Activated CD4-positive, alpha-beta T cell treated with anti-CD3 and anti-CD28 coated beads, Interleukin-2, Interleukin-4, amounts not matched to agents 100 ng/mL and 50 ng/mL, durations not matched to agents 16 hours and 8 hours (primary cell): ENCODE measurements at regions not wholly inside any gene's neighbourhood (a gene's known extent, or its start where the extent isn't known, plus 50 kb on each side); places are given as distances from the start of the nearest gene placed in this dataset.
"Not testable (repeated sequence)": the region's sequence is repeated elsewhere in the genome, so short reads cannot be mapped to it uniquely, and the experiment has no call there.

Experiments
- DNase-seq: peaks from one replicate; pipeline ENCODE4 v3.0.0-alpha.2; 2020; ENCODE audit warnings: low spot score

DNA sequence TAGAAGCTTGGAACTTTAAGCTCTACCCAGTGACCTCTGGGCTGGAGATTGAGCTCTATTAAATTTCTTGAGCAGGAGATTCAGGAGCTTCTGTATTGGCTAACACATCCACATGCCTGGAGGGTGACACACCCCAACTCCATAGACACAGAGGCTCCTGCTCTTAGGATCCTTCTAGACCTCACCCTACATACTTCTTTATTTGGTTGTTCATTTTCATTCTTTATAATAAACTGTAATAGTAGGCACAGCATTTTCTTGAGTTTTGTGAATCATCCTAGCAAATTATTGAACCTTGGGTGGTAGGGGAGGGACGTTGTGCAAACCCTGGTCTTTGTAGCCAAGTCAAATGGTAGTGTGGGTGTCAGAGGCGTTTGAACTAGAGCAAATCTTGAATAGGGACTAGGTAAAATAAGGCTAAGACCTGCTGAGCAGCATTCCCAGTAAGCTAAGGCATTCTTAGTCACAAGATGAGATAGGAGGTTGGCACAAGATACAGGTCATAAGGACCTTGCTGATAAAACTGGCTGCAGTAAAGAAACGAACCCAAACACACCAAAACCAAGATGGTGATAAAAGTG, 323.8 kb upstream of the GALNT5 start:
- DNase-seq = no peak

- no peak for DNase-seq
Measured at GRCh38 chr2:156935616-156936015, 321.9 kb upstream of the GALNT5 start.

GRCh38 chr2:156937430-156937829, 320.1 kb upstream of the GALNT5 start:
- DNase-seq = no peak

DNA sequence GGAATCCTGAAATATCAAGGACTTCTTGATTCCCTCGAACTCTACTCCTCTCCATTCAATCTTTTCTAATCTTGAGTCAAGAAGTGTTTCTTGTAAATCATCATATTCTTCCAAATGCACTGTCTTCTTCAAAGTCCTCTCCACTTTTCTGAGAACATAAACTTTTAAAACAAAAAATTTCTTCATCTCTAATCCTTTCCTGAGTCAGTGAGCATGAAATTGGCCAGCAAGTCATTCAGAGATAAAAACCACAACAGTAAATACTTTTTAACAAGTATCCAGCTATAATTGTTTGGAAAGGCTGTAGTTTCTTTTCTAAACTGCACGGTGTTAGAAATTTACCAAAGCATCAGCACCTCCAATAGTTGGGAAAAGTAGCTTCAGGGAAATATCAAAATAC, 312.6 kb upstream of the GALNT5 start:
- DNase-seq = no peak

GRCh38 chr2:156947261-156947660, 310.2 kb upstream of the GALNT5 start:
- DNase-seq = no peak

GRCh38 chr2:156955701-156956100, 301.8 kb upstream of the GALNT5 start:
- no peak for DNase-seq

DNA sequence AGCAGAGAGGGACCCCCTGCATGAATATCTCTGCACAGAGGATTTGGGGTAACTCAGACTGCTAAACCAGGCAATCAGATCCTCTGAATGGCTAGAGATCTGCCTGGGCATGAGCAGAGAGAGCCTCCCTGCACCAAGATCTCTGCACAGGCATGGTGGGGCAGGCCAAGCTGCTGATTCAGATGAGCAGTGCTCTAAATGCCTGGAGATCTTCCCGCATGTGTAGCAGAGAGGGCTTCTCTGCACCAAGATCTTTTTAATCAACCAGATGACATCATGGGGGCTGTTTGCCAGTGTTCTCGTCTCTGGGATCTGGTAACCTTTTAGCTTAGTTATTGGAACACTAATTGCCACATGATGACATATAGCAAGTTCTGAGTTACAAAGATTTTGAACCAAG, 301.3 kb upstream of the GALNT5 start:
- no peak for DNase-seq

DNA sequence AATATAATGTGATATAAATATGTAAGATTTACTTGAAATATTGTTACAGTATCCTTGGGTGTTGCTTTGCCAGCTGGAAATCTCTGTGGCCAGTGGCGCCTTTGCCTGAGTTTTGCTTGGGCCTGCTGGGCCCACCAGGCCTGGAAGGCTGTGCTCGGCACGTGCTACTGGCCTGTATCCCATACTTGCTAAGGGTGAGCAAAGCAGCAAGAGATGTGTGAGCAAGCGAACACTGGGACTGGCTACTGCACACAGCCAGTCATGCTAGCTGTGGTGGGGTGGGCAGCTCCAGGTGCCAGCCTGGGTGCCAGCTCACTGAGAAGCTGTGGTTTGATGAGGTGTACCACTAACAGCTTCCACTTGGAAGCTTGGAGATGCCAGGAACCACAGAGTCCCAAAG, 299.1 kb upstream of the GALNT5 start:
- no peak for DNase-seq

- DNase-seq = no peak
Measured at GRCh38 chr2:156959481-156959880, 298.0 kb upstream of the GALNT5 start.

- no peak for DNase-seq
Measured at GRCh38 chr2:156982615-156983014, 274.9 kb upstream of the GALNT5 start.

DNA sequence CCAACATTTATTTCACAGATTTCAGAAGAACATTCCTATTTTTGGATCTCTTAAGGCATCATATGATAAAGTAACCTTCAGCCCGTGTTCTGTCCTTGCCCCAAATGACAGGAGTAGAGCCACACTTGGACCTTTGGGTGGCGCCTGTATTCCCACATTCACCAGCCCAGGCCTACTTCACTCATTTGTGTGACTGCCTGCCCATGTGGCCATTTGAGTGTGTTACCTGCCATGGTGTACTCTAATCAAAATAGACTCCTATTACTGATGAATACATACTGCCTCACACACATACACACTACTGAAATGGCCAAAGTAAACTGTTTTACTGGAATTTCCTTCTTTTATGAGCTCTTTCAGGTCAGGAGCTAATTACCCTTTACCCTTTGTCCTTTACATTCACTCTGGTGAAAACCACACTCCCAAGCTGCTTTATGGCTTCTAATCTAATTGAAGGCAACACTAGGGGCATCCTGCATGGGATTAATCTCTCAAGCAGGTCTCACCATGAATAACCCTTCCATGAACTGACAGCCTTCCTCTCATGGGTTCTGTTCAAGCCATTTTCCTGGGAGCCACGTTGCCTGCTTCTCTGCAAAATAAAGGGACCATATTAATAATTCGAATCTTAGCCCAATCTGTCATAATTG, 271.0 kb upstream of the GALNT5 start:
- no peak for DNase-seq

GRCh38 chr2:156999661-157000060, 257.8 kb upstream of the GALNT5 start:
- no peak for DNase-seq

GRCh38 chr2:157004789-157005188, 252.7 kb upstream of the GALNT5 start:
- DNase-seq = no peak

DNA sequence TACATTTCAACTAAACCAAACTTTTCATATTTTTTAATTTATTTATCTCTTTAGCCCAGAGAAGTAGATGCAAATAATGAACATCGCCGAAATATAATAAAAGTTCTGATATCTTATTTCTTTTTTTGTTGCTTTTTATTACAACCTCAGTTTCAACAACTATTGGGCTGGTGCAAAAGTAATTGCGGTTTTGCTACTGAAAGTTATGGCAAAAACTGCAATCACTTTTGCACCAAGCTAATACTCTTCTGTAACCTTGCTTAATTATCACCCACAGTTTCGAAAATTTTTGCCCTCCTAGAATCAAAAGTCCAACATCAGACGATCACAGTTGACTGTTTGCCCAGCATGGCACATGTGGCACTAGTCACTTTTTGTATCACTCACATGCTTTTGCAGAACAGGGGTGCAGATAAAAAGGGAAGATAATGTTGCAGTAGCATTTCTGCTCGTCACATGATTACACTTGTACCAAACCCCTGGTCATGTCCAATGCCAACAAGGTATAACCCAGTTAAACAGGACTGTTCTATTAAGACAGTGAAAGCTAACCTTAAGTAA, 242.4 kb upstream of the GALNT5 start:
- DNase-seq = no peak

DNA sequence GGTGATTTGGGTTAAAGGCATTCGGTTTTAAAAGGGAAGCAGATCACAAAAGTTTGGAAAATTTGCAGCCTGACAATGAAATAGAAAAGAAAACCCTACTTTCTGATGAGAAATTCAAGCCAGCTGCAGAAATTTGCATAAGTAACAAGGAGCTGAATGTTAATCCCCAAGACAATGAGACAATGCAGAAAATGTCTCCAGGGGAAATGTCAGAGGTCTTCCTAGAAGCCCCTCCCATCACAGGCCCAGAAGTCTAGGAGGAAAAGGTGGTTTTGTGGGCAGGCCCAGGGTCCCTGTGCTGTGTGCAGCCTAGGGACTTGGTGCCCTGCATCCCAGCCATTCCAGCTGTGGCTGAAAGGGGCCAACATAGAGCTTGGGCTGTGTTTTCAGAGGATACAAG, 234.2 kb upstream of the GALNT5 start:
- DNase-seq = not testable (repeated sequence)

- no peak for DNase-seq
Measured at GRCh38 chr2:157024129-157024528, 233.4 kb upstream of the GALNT5 start.

GRCh38 chr2:157032017-157032416, 225.5 kb upstream of the GALNT5 start:
- DNase-seq = no peak

DNA sequence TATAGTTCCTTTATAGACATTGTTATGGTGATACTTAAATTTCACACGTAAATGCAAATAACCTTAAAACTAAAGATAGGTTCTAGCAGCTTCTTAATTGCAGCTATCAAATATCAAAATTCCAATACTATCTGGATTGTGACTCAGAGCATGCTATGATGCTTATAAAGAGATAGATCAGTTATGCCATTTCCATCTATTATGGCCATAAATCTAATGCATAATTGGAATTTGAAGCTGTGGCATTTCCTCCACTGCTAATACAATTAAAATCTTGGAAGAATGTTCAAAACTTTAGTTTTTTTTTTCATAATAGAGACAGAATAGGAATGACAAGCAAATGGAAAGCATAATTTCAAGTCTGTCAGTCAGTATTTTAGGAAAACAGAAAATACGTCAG, 220.8 kb upstream of the GALNT5 start:
- DNase-seq = no peak

DNA sequence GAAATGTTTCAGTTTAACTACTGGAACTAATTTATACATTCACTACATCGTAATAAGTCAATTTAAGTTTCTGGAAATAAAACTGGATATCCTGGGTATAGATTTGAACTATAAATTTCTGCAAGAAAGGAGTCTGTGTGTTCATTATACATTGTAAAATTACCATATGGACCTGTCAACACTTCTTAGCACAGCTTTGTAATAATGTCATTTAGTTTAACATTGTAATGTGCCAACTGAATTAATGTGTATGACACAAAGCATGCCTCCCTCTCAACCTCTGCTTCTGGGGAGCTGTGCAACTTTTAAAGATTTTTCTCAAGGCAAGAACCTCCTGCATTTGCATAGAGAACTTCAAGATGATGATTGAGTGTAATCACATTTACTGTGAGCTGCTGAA, 213.7 kb upstream of the GALNT5 start:
- DNase-seq = no peak

DNA sequence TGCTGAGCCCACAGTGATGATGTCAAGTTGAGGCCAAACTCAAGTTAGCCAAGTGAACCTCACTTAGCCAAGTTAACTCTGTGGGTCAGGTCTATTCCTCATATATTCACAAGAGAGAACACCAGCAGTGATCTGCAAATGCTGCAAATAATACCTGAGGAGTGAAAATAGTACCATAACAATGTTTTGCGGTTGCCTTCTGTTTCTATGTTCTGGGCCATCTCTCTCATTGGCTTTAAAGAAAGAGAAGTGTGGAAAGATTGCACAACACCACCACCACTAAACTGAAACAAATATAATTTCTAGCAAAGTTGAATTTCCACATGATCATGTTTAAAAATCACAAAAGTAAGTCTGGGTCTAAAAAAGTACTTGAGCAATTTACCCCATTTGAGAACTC, 211.1 kb upstream of the GALNT5 start:
- no peak for DNase-seq

DNA sequence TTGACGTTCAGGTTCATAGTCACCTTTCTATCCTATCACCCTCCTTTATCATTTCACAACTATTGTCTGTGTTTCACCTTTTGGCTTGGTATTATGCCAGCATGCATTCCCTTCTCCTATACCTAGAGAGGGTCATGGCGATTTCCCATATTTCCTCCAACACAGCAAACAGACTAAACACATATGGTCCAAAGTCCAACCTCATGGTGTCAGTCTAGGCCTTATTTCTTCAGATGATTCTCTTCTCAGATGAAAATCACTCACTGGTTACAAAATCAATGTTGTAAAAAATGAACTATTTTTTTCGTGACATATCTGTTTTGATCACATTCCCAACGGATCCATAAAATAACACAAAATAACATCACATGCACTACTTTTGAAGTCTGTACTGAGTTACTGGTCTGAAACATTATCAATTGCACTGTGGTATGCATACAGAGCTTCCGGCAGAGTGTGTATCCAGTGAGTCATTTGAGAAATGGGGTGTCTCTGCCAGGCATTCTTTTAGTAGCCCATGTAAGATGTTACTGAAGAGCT, 204.8 kb upstream of the GALNT5 start:
- no peak for DNase-seq

GRCh38 chr2:157053876-157054275, 203.6 kb upstream of the GALNT5 start:
- DNase-seq = no peak

GRCh38 chr2:157055660-157056199, 201.8 kb upstream of the GALNT5 start:
- no peak for DNase-seq
